Skeletal muscle cell (primary cell): ENCODE measurements at regions not wholly inside any gene's neighbourhood (a gene's known extent, or its start where the extent isn't known, plus 50 kb on each side); places are given as distances from the start of the nearest gene placed in this dataset.
A peak's percentile ranks its signal among the peaks of the same experiment; 100 is the strongest.

Source experiments
- DNase-seq: peaks from one replicate; pipeline ENCODE4 v3.0.0-alpha.2; 2010; ENCODE audit warnings: low read depth
- H3K4me3 ChIP-seq: 2 replicates; pipeline ENCODE4 v1.5.1; 2011; ENCODE audit warnings: low read depth, mild to moderate bottlenecking, control low read depth, low read length, moderate library complexity

DNA sequence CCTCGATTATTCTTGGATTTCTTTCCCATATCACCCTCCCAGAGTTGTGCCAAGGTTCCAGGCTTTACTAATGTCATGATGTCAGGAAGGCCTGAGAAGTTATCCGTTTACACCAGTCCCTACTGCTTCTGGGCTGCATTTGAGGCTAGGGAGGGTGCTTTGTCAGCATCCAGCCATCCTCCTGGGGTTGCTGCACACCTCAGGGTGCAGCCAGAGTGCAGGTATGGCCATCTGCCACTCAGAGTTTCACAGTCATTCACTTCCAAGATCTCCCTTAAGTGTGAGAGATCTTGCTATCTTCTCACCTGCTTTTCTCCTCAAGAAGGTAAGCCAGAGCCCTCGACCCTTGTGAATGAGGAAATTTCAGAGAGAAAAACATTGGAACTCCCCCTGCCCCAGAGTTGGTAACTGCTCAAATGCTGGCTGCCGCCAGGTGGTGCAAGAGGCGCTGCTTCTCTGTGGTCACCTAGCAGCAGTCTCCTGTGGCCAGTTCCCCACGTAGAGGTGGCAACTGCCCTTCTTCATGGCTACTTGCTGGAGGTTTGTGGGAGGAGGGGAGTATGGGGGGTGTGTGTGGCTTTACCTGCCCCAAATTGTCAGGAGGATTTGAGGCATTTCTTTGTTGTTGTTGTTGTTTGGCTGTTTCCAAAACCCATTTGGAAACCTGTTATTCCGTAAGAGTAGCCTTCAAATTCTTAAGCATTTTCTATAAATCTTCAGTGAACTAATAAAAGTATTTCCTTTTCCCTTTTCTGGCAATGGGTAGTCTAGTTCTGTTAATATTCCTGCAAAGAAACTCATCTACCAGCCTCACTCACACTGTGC lies 259.6 kb upstream of the DMRT1 start:
- no peak for DNase-seq

GRCh38 chr9:582775-583174 lies 258.7 kb upstream of the DMRT1 start:
- H3K4me3 ChIP-seq = no peak overlapping the region
- no peak for DNase-seq

More for the DNA sequence above, 259.6 kb upstream of the DMRT1 start:
- H3K4me3 ChIP-seq = no peak overlapping the region

DNA sequence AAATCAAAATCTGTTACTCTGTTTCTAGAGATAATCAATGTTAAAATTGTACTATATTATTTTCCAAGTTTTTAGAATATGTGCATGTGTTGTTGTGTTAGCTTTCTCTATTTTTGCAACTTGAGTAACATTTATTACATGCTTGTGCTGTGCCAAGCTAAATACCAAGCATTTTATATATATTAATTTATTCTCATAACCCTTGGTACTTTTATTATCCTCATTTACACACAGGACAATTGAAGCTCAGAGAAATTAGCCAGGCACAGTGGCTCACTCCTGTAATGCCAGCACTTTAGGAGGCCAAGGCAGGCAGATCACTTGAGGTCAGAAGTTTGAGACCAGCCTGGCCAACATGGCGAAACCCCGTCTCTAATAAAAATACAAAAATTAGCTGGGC lies 254.0 kb upstream of the DMRT1 start:
- no peak for DNase-seq
- no peak overlapping the region for H3K4me3 ChIP-seq

DNA sequence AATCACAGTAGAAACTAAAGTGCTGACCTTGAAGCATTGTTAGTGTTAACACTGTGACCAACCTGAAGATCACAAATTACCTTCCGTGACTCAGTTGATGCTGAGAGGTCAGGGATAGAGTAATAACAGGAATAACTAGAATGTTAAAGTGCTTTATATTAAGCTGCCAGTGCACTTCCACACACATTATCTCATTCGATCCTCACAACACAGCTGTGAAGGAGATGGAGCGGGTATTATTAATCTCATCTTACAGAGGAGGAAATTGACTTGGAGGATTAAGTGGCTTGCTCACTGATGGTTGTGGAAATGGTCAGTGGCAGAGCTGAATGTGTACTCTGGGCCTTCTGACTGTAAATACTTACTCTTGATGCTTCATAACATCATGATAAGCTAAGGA lies 252.5 kb upstream of the DMRT1 start:
- DNase-seq = no peak

GRCh38 chr9:589723-590122 lies 251.8 kb upstream of the DMRT1 start:
- peak; percentile 3 for DNase-seq

More for the DNA sequence above, 252.5 kb upstream of the DMRT1 start:
- H3K4me3 ChIP-seq = no peak overlapping the region

DNA sequence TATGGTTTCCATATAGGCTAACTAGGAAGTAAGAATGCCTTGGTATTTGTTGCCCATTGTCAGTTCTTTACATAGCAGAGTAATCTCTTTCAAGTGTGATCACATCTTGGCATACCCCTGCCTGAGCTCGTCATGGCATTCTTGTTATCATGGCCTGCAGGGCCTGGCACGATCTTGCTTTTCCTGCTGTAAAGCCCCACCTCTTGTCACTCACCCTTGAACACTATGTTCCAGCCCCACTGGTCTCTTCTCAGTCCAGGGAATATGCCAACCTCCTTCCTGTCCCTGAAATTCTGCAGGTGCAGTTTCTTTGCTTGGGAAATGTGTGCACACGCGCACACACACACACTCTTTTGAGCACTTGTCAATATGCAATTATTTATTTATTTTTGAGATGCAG lies 250.2 kb upstream of the DMRT1 start:
- no peak overlapping the region for H3K4me3 ChIP-seq
- DNase-seq = no peak

More at GRCh38 chr9:589723-590122, 251.8 kb upstream of the DMRT1 start:
- no peak overlapping the region for H3K4me3 ChIP-seq

GRCh38 chr9:592225-592624 lies 249.3 kb upstream of the DMRT1 start:
- no peak for DNase-seq
- H3K4me3 ChIP-seq = no peak overlapping the region

- H3K4me3 ChIP-seq = no peak overlapping the region
- no peak for DNase-seq
These were observed 248.8 kb upstream of the DMRT1 start for GRCh38 chr9:592733-593132.

DNA sequence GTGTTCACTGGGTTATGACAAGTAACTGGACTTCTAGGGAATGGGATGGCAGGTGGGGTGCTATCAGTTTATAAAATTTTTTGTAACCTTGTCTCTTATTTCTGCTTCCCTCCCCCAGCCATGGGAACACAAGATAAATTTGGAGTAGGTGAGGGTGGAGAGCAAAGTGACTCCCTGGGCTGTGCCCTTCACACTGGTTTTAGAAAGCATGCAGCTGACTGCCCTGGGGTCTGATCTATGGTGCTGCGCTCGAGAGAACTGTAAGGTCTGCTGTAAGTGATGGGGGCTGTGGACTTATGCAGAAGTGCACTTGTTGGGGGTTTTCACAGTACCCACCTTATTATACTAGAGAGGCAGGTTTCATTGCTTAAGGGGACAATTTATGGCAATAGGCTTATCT lies 247.7 kb upstream of the DMRT1 start:
- no peak overlapping the region for H3K4me3 ChIP-seq

GRCh38 chr9:596703-597102 lies 244.8 kb upstream of the DMRT1 start:
- DNase-seq = no peak
- H3K4me3 ChIP-seq = no peak overlapping the region

More for the DNA sequence above, 247.7 kb upstream of the DMRT1 start:
- DNase-seq = no peak

- DNase-seq = no peak
- no peak overlapping the region for H3K4me3 ChIP-seq
These were observed 241.5 kb upstream of the DMRT1 start for GRCh38 chr9:600006-600405.

DNA sequence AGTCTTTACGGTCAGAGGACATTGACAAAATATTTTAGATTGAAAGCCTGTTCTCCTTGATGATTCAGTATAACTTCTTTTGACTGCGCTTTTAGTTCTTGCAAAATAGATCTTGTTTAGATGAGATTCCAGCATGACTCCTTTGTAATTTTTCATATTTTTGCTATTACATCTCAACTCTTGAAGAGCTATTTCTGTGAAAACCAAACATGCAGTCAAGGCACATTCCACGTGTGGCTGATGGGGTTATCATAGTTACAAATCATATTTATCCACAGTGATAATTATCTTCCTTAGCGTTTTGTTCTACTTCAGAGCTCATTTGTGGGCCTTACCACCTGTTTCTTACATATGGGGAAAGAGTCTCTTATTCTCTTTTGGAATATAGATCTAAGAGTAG lies 238.8 kb upstream of the DMRT1 start:
- no peak for DNase-seq
- no peak overlapping the region for H3K4me3 ChIP-seq

DNA sequence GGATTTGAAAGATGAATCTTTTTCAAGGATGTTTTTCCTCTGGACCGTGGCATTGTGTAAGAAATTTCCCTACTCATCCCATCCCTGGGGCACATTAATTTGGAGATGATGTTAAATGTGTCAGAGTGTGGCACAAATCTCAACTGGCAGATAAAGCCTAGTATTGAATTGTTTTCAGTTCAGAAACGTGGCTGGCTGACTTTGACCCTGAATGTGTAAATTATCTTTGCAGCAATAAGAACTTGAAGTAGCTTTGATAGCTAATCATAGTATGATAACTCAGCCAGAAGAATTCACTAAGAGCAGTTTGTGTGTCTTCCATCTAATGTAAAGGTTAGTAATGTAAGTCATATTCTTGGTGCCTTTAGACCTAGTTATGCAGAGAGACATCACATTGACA lies 238.4 kb upstream of the DMRT1 start:
- DNase-seq = no peak

GRCh38 chr9:607417-607816 lies 234.1 kb upstream of the DMRT1 start:
- H3K4me3 ChIP-seq = no peak overlapping the region
- DNase-seq = no peak

More for the DNA sequence above, 238.4 kb upstream of the DMRT1 start:
- no peak overlapping the region for H3K4me3 ChIP-seq

- peak; percentile 72 for DNase-seq
- no peak overlapping the region for H3K4me3 ChIP-seq
These were observed 227.6 kb upstream of the DMRT1 start for GRCh38 chr9:613771-614347.

DNA sequence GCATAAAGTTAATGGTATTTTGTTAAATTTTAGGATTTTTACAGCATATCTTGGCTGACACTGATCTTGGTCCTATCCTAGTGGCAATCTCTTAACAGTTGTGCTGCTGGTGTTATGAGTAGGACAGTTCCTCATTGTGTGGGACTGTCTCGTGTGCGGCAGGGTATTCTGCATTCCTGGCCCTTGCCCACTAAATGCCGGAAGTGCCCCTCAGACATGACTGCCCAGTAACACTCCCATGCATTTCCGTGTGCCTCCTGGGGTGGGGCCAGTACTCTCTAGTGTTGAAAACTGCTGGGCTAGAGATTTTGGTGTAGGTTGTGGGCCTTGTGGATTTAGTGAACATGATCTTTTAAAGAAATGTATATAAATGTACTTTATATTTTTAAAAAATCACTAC lies 227.1 kb upstream of the DMRT1 start:
- no peak for DNase-seq
- H3K4me3 ChIP-seq = no peak overlapping the region

GRCh38 chr9:615756-616155 lies 225.7 kb upstream of the DMRT1 start:
- no peak overlapping the region for H3K4me3 ChIP-seq

GRCh38 chr9:616694-617093 lies 224.8 kb upstream of the DMRT1 start:
- H3K4me3 ChIP-seq = no peak overlapping the region
- DNase-seq = no peak

More at GRCh38 chr9:615756-616155, 225.7 kb upstream of the DMRT1 start:
- DNase-seq = no peak

- no peak for DNase-seq
- no peak overlapping the region for H3K4me3 ChIP-seq
These were observed 223.9 kb upstream of the DMRT1 start for GRCh38 chr9:617445-618085.

- no peak for DNase-seq
- no peak overlapping the region for H3K4me3 ChIP-seq
These were observed 223.0 kb upstream of the DMRT1 start for GRCh38 chr9:618478-618877.
